NCI-H1694 (cell line): ENCODE measurements at regions not wholly inside any gene's neighbourhood (a gene's known extent, or its start where the extent isn't known, plus 50 kb on each side); places are given as distances from the start of the nearest gene placed in this dataset.

Source experiments
- DNase-seq: peaks from one replicate; lab custom pipeline; 2025; lab: John Stamatoyannopoulos, UW

DNA sequence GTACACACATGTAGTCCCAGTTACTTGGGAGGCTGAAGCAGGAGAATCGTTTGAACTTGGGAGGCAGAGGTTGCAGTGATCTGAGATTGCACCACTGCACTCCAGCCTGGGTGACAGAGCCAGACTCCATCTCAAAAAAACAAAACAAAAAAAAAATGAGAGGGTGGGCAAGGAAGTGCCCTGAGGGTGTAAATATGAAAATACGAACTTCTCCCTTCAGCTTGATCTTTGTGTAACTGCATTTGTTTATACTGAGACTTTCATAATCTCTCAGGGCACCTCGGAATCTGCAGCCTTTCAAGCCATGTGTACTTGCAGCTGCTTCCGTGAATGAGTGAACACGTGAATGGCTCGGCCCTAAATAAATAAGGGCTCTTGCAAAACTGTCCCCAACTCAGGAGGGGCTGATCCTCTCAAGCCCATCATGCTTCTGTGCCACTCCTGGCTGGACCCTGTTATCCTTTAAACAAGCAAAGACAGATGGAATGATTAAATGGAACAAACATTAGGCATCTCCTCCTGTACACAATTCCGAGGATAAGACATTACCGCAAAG, 96.8 kb downstream of the BOD1L2 start:
- DNase-seq, result no peak

DNA sequence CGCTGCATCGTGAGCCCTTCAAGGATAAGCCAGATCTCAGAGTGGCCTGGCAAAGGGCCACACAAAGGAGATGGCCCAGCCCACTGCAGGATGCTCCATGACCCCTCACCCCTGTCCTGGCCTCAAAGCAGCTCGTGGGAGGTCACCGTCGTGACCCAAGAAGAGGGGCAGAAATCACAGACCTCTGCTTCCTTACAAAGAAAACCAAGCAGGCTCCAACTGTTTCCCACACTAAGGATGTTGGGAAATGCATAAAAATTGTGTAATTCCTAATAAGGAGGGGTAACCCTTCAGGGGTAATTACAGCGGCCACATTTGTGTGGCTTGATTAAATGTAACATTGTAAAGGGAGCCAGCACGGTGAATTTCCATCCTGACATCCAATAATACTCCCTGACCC, 102.3 kb downstream of the BOD1L2 start:
- no peak for DNase-seq

DNA sequence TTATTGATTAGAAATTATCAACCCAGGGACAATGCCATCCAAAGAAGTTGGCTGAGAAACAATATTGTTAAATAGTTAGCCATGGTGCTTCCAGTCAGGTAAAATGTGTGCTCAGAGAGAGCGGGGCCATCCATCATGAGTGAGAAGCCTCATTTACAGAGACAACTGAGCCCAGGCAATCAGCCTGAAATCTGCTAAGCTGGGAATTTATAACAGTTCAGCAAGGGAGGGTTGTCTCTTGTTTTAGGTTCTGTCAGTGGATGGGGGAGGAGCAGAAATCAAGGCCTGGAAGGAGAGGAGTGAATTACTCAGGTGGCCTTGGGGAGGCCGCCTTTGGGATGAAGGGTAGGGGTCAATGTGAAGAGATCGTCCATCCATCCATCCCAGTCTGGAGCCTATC, 102.5 kb upstream of the ST8SIA3 start:
- no peak for DNase-seq

DNA sequence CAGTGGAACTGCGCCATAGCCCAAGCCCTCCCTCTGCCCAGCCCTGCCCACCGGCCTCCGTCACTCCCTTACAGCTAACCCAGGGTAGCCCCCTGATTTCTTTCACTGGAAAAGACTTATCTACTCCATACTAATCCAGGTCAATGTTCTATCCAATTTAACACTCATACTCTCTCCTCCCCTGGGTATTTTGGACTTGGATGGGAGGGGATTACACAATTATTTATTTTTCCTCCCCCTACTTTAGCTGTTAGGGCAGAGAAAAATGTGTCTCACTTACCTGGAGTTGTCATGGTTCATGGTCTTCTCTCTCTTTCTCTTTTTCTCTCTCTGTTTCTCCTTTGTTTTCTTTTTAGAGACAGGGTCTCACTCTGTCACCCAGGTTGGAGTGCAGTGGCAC, 100.6 kb upstream of the ST8SIA3 start:
- no peak for DNase-seq

DNA sequence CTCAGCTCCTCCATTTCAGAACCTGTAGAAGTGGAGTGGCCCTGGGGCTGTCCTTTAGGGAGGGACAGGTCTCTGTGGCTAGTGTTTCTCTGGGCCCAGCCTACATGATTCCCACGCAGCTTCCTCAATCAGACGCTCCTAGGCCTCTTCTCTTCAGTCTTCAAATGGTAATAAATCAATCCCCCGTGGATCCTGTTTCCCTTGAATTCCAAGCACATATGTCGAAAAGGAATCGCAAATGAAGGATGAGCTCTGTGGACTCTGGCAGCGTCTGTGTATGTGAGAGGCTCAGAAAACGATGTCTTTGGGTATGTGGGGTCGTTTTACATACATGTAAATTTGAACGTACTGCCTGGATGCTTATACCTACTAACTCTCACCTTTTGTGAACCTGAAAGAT, 98.5 kb upstream of the ST8SIA3 start:
- DNase-seq, result no peak

DNA sequence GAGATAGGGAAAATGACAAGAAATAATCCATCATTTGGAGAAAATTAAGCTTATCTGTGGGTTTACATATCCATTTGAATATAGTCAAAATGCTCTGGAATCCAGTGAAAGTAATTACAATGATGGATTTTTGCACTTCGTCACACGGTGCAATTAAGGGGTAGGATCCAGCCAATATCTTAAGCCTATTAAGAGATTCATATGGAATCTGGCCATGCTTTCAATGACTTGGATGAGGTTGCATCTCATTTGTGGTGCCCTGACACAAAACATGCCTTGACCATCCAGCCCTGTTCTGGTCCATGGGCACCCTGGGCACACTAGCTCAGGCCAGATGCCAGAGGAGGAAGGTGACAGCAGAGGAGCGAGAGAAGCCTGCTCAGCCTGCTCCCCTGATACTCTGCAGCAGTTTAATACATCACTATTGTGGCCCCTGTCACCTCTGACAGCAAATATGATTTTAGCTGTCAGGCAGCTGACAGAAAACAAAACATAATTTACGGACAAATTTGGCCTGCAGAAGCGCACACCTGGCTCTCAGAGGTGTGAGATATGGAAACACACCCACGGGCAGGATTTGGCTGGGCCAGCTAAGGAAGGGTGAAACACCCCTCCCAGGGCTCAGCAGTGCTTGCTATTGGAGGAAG, 94.1 kb upstream of the ST8SIA3 start:
- DNase-seq, result no peak

DNA sequence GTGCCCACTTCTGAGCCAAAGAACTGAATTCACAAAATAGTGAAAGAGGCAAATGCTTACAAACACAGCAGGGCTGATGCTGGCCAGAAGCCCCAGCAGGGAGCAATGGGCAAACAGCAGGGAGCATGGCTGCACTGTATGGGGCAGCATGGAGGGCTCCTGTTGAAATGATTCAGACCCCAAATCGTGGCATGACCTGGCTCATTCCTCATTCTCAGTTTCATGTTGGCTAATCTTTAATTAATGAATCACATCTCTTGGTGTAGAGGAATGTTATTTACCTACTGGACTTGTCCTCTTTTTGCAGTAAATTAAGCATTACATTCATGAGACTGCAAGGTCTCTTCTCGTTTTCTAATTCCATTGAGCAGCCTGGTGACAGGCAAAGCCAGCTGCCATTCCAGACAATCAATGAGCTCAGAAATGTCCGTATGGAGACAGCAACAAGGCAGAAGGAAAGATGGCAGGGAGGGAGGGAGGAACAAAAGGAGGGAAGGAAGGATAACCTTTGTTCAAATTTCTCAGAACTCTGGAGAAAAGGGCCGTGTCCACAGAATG, 84.9 kb upstream of the ST8SIA3 start:
- no peak for DNase-seq

DNA sequence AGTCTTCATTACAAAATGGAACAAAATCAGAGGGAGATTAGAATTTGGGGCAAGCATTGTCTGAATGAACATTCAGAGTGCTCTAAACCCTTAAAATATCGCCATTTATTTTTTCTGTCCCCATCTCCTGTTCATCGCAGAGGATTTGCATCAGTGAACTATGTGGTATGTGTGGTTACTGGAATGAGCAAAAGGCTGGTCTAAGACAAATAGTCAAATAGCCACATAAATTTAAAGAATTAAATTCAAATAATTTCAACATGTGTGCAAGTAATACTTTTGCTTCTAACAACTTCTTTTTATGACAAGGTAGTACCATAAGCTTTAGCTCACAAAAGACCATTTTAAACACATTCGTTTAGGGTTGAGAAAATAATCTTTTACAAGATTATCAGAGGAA, 82.6 kb upstream of the ST8SIA3 start:
- no peak for DNase-seq

DNA sequence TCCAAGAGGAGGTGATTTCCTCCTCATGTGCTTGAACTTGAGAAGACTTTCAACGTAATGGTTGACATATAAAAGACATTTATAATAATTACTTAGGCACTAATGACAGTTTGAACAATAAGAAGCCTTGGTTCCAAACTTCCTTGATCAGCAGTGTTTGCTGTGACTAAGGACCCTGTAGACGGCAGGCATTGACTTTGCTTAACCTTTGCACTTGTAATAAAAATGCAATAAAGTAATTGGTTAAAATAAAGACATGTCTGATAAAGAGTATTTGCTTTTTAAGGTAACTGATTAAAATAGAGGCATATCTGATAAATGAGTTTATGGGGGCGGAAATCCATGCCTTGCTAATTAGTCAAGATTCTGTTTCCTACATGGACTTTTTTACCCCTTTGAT, 82.2 kb upstream of the ST8SIA3 start:
- DNase-seq, result no peak

DNA sequence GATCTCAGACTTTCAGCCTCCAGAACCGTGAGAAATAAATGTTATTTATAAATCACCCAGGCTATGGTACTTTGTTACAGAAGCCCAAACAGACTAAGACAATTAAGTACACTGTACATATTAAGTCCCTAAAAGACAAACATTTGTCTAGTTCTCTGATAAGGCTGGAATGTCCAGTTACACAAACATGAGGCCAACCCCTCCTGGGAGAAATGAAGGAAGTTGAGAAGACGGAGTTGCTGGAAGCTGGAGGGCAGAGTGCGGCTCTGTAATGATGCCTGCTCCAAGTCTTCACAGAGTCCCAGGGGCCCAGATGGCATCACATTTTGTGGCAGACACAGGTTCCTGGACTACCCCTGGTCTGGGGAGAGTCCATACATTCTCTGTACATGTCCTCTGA, 79.2 kb upstream of the ST8SIA3 start:
- no peak for DNase-seq

DNA sequence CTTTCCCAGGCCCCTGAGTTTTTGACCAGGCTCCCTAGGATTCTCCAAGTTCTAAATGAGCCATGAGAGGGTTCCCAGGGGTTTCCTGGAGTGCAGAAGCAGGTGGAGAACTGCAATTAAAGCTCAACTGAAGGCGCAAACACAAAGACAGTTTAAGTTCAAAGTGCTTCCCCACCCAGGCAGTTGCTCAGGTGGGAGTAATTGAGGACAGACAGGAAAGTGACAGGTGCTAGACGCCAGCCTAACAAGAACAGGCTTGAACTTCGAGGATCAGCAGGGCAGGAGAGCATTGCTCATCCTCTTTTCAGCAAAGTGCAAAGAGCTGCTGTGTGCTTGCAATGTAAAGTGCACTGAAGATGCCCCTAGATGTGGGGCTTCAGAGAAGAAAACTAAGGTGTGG, 77.2 kb upstream of the ST8SIA3 start:
- DNase-seq, result no peak

DNA sequence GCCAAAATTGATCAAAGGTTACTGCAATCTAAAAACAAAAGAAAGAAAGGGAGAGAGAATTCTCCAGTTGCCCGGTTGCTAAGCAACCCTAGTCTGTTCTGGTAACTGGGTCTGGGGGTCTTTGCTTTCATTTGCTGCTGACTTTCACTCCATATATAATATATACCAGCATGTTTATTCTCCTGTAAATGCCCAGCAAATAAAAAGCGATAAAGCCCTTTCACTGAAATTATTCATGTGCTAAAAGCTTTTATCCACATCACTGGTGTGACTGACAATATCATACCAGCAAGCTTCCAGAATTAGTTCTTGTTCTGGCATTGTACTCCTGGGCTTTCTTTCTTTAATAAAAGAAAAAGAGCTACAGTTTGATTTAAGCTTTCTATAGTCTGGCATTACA, 75.5 kb upstream of the ST8SIA3 start:
- no peak for DNase-seq

DNA sequence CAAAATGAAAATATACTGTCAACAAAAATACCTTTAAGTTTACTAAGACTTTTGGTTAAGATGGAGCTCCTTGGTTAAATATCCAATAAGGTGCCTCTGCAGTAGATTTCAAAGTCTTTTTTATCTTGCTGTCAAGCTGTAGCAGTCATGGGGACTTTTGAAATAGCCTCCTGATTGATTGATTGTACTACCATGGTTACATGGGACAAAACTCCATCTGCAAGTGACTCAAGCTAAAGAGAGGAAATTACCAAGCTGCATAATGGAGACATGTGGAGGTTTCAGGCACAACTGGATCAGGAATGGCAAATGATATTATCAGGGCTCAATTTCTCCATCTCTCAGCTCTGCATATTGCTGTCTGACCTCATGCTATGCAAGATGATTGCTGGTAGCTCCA, 73.4 kb upstream of the ST8SIA3 start:
- no peak for DNase-seq

DNA sequence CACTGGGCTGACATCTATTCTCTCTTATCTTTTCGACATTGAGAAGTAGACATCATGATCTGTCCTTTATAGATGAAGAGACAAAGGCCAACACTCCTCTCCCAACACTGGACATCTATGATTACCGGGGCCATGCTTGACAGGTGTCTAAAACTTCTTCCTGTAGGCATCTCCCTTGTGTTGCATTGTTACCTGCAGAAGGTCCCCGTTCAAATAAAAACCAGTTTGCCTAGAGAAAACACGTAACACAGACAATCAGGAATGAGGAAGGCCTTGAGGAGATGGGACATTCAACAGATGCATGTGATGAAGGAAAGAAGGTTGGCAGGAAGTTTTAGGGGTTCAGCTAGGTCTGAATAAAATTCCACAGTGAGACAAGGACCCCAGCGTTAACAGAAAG, 70.8 kb upstream of the ST8SIA3 start:
- DNase-seq, result no peak

DNA sequence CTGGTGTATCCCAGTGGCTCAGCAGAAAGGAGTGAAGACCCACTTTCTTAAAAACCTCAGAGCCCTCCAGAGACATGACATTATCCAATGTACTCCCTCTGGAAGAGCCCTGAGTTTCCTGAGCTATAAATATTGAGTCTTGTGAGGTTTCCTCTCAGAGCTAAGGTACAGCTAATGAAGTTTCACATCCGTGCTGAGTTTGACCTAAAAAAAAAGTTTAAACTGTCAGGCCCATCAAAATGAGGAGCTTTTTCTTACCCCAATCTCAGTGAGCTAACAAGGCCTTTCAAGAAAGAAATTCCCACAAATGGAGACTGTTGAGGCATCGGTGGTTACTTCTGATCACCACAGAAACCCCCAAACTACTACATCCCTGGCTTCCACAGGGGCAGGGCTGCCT, 65.4 kb upstream of the ST8SIA3 start:
- no peak for DNase-seq

DNA sequence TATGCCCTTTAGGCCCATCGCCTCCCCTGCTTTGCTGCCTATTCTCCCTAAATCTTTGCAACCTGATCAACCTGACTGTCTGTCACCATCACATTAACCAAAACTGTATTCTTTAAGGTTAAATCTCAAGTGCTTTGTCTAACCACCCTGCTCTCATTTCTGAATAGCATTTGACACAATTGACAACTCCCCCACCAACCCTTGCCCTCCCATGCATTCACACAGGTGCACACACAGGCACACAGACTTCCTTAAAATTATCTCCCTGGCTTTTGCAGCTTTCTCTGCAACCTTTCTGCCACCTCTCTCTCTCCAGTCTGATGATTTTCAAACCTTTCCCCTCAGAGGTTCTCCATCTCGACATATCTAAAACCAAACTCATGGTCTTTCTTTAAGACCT, 64.6 kb upstream of the ST8SIA3 start:
- DNase-seq, result no peak

DNA sequence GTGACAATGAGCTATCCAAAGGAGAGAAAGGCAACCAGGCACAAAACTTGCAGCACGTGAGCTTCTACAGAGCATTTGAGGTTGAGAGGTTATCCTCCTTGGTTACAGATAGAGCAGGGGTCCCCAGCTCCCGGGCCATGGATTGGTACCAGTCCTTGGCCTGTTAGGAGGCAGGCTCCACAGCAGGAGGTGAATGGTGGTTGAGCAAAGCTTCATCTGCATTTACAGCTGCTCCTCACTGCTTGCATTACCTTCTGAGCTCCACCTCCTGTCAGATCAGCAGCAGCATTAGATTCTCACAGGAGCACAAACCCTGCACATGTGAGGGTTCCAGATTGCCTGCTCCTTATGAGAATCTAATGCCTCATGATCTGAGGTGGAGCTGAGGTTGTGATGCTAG, 57.8 kb upstream of the ST8SIA3 start:
- no peak for DNase-seq

DNA sequence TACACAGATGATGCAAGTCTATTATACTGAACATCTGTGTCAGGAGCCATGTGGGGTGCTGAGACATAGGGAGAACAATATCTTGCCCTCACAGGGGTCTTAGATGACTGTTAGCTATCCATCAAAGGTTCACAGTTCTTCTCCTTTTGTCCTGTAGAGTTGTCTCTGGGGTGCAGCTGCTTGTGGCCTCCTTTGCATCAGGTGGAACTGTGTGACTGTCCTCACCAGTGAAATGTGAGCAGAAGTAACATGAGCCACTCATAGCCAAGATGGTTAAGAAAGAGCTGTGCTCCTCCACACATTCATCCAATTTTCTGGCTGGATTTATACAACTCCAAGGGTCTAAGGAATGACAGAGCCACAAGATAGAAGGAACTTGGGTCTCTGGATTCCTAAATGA, 56.0 kb upstream of the ST8SIA3 start:
- no peak for DNase-seq

DNA sequence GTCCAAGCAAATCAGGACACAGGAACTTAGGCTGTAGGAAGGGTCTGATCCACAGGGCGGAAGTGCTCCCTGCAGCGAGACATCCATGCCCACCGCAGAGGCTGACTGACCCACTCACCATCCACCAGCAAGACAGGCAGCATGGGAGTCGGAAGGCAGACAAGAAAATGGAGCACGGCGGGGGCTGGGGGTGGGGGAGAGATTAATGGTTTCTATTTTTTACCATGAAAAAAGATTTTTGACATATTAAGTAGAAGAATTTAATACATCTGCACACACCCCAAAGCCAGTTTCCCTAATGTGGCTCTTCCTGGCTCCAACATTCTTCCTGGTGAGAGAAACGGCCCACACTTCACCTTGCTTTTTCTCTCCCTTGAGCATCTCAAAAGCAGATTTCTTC, 55.1 kb upstream of the ST8SIA3 start:
- DNase-seq, result no peak

DNA sequence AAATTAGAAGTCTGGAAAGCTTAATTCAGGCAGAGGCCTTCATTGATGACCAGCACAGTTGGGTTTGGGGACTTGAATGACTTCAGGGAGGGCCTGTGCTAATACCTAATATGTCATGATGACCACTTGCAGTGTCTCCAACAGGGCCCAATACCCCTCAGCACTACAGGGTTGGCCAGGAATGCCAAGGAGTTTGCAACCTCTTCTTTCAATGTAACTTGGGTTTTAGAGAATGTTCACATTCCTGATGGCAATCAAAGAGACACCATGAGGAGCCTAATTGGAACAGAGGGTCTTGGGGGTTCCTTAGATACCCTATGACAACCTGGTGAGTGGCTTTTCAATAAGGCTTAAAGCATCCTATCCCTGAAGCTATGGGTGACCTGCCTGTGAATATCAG, 52.4 kb upstream of the ST8SIA3 start:
- DNase-seq, result no peak

DNA sequence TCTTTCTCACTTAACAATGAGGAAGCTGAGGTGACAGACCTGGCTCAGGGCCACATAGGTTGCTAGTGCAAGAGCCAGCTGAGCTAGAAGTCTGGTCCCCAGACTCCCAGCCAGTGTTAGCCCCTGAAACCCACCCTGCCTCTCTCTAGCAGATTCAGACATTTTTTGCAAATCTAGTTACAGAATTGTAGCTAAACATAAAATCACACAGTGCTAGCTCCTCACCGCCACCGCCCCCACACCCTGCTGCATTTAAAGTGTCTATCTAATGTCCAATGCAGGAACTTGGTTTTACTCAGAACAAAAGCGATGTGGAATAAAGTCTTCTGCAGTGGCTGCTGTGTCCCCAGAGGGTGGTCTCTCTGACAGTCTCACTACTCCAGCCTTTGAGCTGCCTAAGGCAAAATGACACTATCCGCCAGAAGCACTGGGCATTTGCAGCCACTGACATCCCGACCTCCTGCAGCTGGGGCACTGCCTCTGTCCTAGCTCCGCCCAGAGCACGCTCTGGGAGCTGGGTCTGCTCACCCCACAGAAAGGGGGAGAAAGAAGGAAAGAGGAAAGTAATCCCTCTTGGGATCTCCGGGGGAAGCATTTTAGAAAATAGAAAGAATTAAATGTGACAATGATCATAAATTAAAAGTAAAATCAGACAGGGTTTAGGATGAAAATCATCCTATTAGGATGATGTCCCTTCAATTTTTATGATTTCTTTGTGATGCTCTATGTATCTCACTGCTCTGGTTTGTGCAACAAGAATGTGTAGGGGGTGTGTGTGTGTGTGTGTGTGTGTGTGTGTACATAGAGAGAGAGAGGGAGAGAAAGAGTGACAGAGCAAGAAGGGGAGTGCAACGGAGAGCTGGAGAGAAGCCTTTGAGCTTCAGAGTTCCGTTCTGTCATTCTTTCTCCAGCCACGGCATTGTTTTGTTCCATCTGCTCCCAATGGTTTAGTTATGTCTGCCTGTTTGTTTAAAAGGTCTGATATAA, 50.5 kb upstream of the ST8SIA3 start:
- no peak for DNase-seq
